ENCODE measurements at regions not wholly inside any gene's neighbourhood (a gene's known extent, or its start where the extent isn't known, plus 50 kb on each side); places are given as distances from the start of the nearest gene placed in this dataset.

DNA sequence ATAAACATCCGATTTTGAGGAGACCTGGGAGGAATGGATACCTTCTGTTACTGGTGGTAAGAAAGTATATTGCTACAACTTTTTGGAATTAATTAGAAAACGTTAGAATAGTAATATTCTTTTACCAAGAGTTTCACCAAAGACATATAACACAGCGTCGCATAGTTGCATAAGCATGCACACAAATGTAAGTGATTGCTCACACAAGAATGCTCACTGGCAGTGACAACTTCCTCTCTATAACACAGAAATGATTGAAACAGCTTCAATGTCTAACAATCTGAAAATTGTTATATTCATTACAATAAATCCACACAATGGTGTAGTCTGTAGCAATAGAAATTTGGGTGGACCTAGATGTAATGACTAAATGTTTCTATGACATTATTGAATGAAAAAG lies 998.6 kb downstream of the TTLL7 start:
- TF ChIP-seq POLR2A (IDR thresholded peaks at IDR 0.05) (no peak), POLR2AphosphoS5 (IDR thresholded peaks at IDR 0.05) (no peak)
- TF ChIP-seq, protein P1, sequence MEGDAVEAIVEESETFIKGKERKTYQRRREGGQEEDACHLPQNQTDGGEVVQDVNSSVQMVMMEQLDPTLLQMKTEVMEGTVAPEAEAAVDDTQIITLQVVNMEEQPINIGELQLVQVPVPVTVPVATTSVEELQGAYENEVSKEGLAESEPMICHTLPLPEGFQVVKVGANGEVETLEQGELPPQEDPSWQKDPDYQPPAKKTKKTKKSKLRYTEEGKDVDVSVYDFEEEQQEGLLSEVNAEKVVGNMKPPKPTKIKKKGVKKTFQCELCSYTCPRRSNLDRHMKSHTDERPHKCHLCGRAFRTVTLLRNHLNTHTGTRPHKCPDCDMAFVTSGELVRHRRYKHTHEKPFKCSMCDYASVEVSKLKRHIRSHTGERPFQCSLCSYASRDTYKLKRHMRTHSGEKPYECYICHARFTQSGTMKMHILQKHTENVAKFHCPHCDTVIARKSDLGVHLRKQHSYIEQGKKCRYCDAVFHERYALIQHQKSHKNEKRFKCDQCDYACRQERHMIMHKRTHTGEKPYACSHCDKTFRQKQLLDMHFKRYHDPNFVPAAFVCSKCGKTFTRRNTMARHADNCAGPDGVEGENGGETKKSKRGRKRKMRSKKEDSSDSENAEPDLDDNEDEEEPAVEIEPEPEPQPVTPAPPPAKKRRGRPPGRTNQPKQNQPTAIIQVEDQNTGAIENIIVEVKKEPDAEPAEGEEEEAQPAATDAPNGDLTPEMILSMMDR (IDR thresholded peaks at IDR 0.05), result no peak
